ENCODE measurements at regions not wholly inside any gene's neighbourhood (a gene's known extent, or its start where the extent isn't known, plus 50 kb on each side); places are given as distances from the start of the nearest gene placed in this dataset.

GRCh38 chr11:11779975-11780374 lies 61.8 kb upstream of the USP47 start:
- TF ChIP-seq POLR2A (IDR thresholded peaks at IDR 0.05; ENCODE audit: low read length) (no peak), GATA1 (IDR thresholded peaks at IDR 0.05; ENCODE audit: low read depth, low read length) (no peak)

Data from erythroblast (primary cell).